ENCODE measurements at regions not wholly inside any gene's neighbourhood (a gene's known extent, or its start where the extent isn't known, plus 50 kb on each side); places are given as distances from the start of the nearest gene placed in this dataset.

GRCh38 chr14:76946753-76947077, 81.8 kb downstream of the IRF2BPL start:
- no peaks in the 10 kb centered on the region for H3K9me3 Mint-ChIP-seq
- no peaks in the 10 kb centered on the region for H3K36me3 Mint-ChIP-seq (ENCODE audit: low read depth)
- peak overlapping the region; percentile 80 for H3K27ac Mint-ChIP-seq
- peaks cover 46% of the 10 kb centered on the region for H3K4me1 Mint-ChIP-seq (ENCODE audit: low read depth)
- no peak for DNase-seq (ENCODE audit: low spot score)
- H3K27me3 Mint-ChIP-seq (ENCODE audit: low read depth) = no peaks in the 10 kb centered on the region
- H3K4me3 Mint-ChIP-seq (ENCODE audit: low read depth) = no peak overlapping the region
- intact Hi-C loops (cut with micrococcal nuclease) = loop anchor here (1.0 kb wide), 1 partner anchor 10 kb away; no protein-coding TSS in a partner anchor

- Mint-ChIP-seq H3K27ac (no peak overlapping the region), H3K36me3 (ENCODE audit: low read depth) (no peaks in the 10 kb centered on the region), H3K4me3 (ENCODE audit: low read depth) (no peak overlapping the region), H3K27me3 (ENCODE audit: low read depth) (no peaks in the 10 kb centered on the region), H3K9me3 (no peaks in the 10 kb centered on the region), H3K4me1 (ENCODE audit: low read depth) (peaks cover 31% of the 10 kb centered on the region)
- intact Hi-C loops (cut with micrococcal nuclease) = loop anchor here (2.0 kb wide), 1 partner anchor 14 kb away; no protein-coding TSS in a partner anchor
- DNase-seq (ENCODE audit: low spot score) = no peak
These were observed 85.4 kb downstream of the IRF2BPL start for GRCh38 chr14:76943072-76943471.

- H3K9me3 Mint-ChIP-seq = no peaks in the 10 kb centered on the region
- peaks cover 25% of the 10 kb centered on the region for H3K4me1 Mint-ChIP-seq (ENCODE audit: low read depth)
- peak overlapping the region; percentile 58 for H3K27ac Mint-ChIP-seq
- DNase-seq (ENCODE audit: low spot score) = no peak
- no peaks in the 10 kb centered on the region for H3K36me3 Mint-ChIP-seq (ENCODE audit: low read depth)
- H3K27me3 Mint-ChIP-seq (ENCODE audit: low read depth) = no peaks in the 10 kb centered on the region
- no peak overlapping the region for H3K4me3 Mint-ChIP-seq (ENCODE audit: low read depth)
- intact Hi-C loops (cut with micrococcal nuclease) = loop anchor here (2.0 kb wide), 1 partner anchor 15 kb away; no protein-coding TSS in a partner anchor
These were observed 86.3 kb downstream of the IRF2BPL start for GRCh38 chr14:76941946-76942805.

- Mint-ChIP-seq H3K27ac (no peak overlapping the region), H3K4me1 (ENCODE audit: low read depth) (peaks cover 19% of the 10 kb centered on the region), H3K4me3 (ENCODE audit: low read depth) (no peak overlapping the region), H3K27me3 (ENCODE audit: low read depth) (no peaks in the 10 kb centered on the region), H3K9me3 (no peaks in the 10 kb centered on the region), H3K36me3 (ENCODE audit: low read depth) (no peaks in the 10 kb centered on the region)
- intact Hi-C loops (cut with micrococcal nuclease) = no loop called here
- DNase-seq (ENCODE audit: low spot score) = no peak
These were observed 87.0 kb downstream of the IRF2BPL start for GRCh38 chr14:76941544-76941943.

GRCh38 chr14:76940021-76940760, 88.3 kb downstream of the IRF2BPL start:
- intact Hi-C loops (cut with micrococcal nuclease) = no loop called here
- no peaks in the 10 kb centered on the region for H3K27me3 Mint-ChIP-seq (ENCODE audit: low read depth)
- H3K9me3 Mint-ChIP-seq = no peaks in the 10 kb centered on the region
- no peaks in the 10 kb centered on the region for H3K36me3 Mint-ChIP-seq (ENCODE audit: low read depth)
- no peak overlapping the region for H3K4me3 Mint-ChIP-seq (ENCODE audit: low read depth)
- no peak for DNase-seq (ENCODE audit: low spot score)
- no peak overlapping the region for H3K27ac Mint-ChIP-seq
- H3K4me1 Mint-ChIP-seq (ENCODE audit: low read depth) = peaks cover 15% of the 10 kb centered on the region

GRCh38 chr14:76939015-76939742, 89.3 kb downstream of the IRF2BPL start:
- no peaks in the 10 kb centered on the region for H3K36me3 Mint-ChIP-seq (ENCODE audit: low read depth)
- H3K4me3 Mint-ChIP-seq (ENCODE audit: low read depth) = no peak overlapping the region
- no peaks in the 10 kb centered on the region for H3K9me3 Mint-ChIP-seq
- intact Hi-C loops (cut with micrococcal nuclease) = no loop called here
- DNase-seq (ENCODE audit: low spot score) = no peak
- H3K4me1 Mint-ChIP-seq (ENCODE audit: low read depth) = peaks cover 14% of the 10 kb centered on the region
- no peaks in the 10 kb centered on the region for H3K27me3 Mint-ChIP-seq (ENCODE audit: low read depth)
- H3K27ac Mint-ChIP-seq = no peak overlapping the region

- Mint-ChIP-seq H3K36me3 (ENCODE audit: low read depth) (no peaks in the 10 kb centered on the region), H3K27me3 (ENCODE audit: low read depth) (no peaks in the 10 kb centered on the region), H3K27ac (no peak overlapping the region), H3K4me3 (ENCODE audit: low read depth) (no peak overlapping the region), H3K9me3 (no peaks in the 10 kb centered on the region), H3K4me1 (ENCODE audit: low read depth) (peaks cover 14% of the 10 kb centered on the region)
- intact Hi-C loops (cut with micrococcal nuclease) = no loop called here
- no peak for DNase-seq (ENCODE audit: low spot score)
These were observed 90.4 kb downstream of the IRF2BPL start for GRCh38 chr14:76938092-76938500.

- intact Hi-C loops (cut with micrococcal nuclease) = no loop called here
- Mint-ChIP-seq H3K4me1 (ENCODE audit: low read depth) (peaks cover 7% of the 10 kb centered on the region), H3K27me3 (ENCODE audit: low read depth) (no peaks in the 10 kb centered on the region), H3K4me3 (ENCODE audit: low read depth) (no peak overlapping the region), H3K27ac (no peak overlapping the region), H3K36me3 (ENCODE audit: low read depth) (no peaks in the 10 kb centered on the region), H3K9me3 (no peaks in the 10 kb centered on the region)
- no peak for DNase-seq (ENCODE audit: low spot score)
These were observed 91.1 kb downstream of the IRF2BPL start for GRCh38 chr14:76937181-76938091.

- Mint-ChIP-seq H3K4me3 (ENCODE audit: low read depth) (no peak overlapping the region), H3K27me3 (ENCODE audit: low read depth) (no peaks in the 10 kb centered on the region), H3K9me3 (no peaks in the 10 kb centered on the region), H3K4me1 (ENCODE audit: low read depth) (peaks cover 8% of the 10 kb centered on the region), H3K27ac (no peak overlapping the region), H3K36me3 (ENCODE audit: low read depth) (no peaks in the 10 kb centered on the region)
- DNase-seq (ENCODE audit: low spot score) = no peak
- intact Hi-C loops (cut with micrococcal nuclease) = no loop called here
These were observed 92.0 kb downstream of the IRF2BPL start for GRCh38 chr14:76936483-76936882.

- no peak for DNase-seq (ENCODE audit: low spot score)
- Mint-ChIP-seq H3K9me3 (no peaks in the 10 kb centered on the region), H3K4me1 (ENCODE audit: low read depth) (peaks cover 25% of the 10 kb centered on the region), H3K36me3 (ENCODE audit: low read depth) (no peaks in the 10 kb centered on the region), H3K4me3 (ENCODE audit: low read depth) (no peak overlapping the region), H3K27me3 (ENCODE audit: low read depth) (no peaks in the 10 kb centered on the region), H3K27ac (peak overlapping the region; percentile 21)
- intact Hi-C loops (cut with micrococcal nuclease) = no loop called here
These were observed 95.0 kb downstream of the IRF2BPL start for GRCh38 chr14:76933515-76933914.

- H3K4me3 Mint-ChIP-seq (ENCODE audit: low read depth) = no peak overlapping the region
- H3K27ac Mint-ChIP-seq = peak overlapping the region; percentile 69
- intact Hi-C loops (cut with micrococcal nuclease) = no loop called here
- H3K36me3 Mint-ChIP-seq (ENCODE audit: low read depth) = no peaks in the 10 kb centered on the region
- peaks cover 37% of the 10 kb centered on the region for H3K4me1 Mint-ChIP-seq (ENCODE audit: low read depth)
- no peak for DNase-seq (ENCODE audit: low spot score)
- no peaks in the 10 kb centered on the region for H3K27me3 Mint-ChIP-seq (ENCODE audit: low read depth)
- no peaks in the 10 kb centered on the region for H3K9me3 Mint-ChIP-seq
These were observed 96.7 kb downstream of the IRF2BPL start for GRCh38 chr14:76931631-76932402.

Measured in activated T-helper 2 cell treated with anti-CD3 and anti-CD28 coated beads, Interferon-gamma antibody, Interleukin-2, Interleukin-4, amounts not matched to agents 10 μg/mL and 5 μg/mL and 100 μg/mL, durations not matched to agents 14 hours and 24 hours and 36 hours (primary cell).